GM23338 (cell line): ENCODE measurements at regions not wholly inside any gene's neighbourhood (a gene's known extent, or its start where the extent isn't known, plus 50 kb on each side); places are given as distances from the start of the nearest gene placed in this dataset.

Experiments
- ATAC-seq: fragments of 200-7000 bp; cut with Tn5 transposase; 3 replicates; pipeline ENCODE4 v1.9.1; 2020
- DNase-seq: peaks from one replicate; pipeline ENCODE4 v3.0.0-alpha.2; 2015; ENCODE audit warnings: low spot score
- H2AFZ ChIP-seq: fragments of 200-600 bp; sonication (generic); 2 replicates; pipeline ENCODE4 v1.8.0; 2016; ENCODE audit warnings: antibody characterized with exemption, mild to moderate bottlenecking, moderate library complexity
- H3F3A ChIP-seq: fragments of 200-600 bp; sonication (generic); replicated peaks from 2 replicates; pipeline ENCODE4 v1.8.0; 2017; ENCODE audit warnings: antibody characterized with exemption, mixed run types, low read depth
- H3K27ac ChIP-seq: fragments of 200-600 bp; sonication (generic); 2 replicates; pipeline ENCODE4 v1.6.1; 2016; ENCODE audit warnings: low read depth
- H3K27me3 ChIP-seq: fragments of 200-600 bp; sonication (generic); 2 replicates; pipeline ENCODE4 v1.8.0; 2016; ENCODE audit warnings: mild to moderate bottlenecking, mixed run types, moderate library complexity; ENCODE audit not compliant: insufficient read depth
- H3K36me3 ChIP-seq: fragments of 200-600 bp; sonication (generic); 2 replicates; pipeline ENCODE4 v1.8.0; 2016; ENCODE audit warnings: mild to moderate bottlenecking; ENCODE audit not compliant: insufficient read depth
- H3K4me1 ChIP-seq: fragments of 200-600 bp; sonication (generic); 2 replicates; pipeline ENCODE4 v1.8.0; 2016; ENCODE audit warnings: mild to moderate bottlenecking, moderate library complexity; ENCODE audit not compliant: insufficient read depth
- H3K4me2 ChIP-seq: fragments of 200-600 bp; sonication (generic); 2 replicates; pipeline ENCODE4 v1.7.1; 2017; ENCODE audit warnings: mixed run types
- H3K4me3 ChIP-seq: fragments of 200-600 bp; sonication (generic); 2 replicates; pipeline ENCODE4 v1.6.1; 2016; ENCODE audit warnings: mixed run types
- H3K79me2 ChIP-seq: fragments of 200-600 bp; sonication (generic); replicated peaks from 2 replicates; pipeline ENCODE4 v1.8.0; 2017; ENCODE audit warnings: mild to moderate bottlenecking; ENCODE audit not compliant: insufficient read depth
- H3K9me2 ChIP-seq: fragments of 200-600 bp; sonication (generic); 2 replicates; pipeline ENCODE4 v1.8.0; 2017; ENCODE audit not compliant: insufficient read depth
- H4K20me1 ChIP-seq: fragments of 200-600 bp; sonication (generic); replicated peaks from 2 replicates; pipeline ENCODE4 v1.8.0; 2017; ENCODE audit warnings: mild to moderate bottlenecking; ENCODE audit not compliant: insufficient read depth
- H3K27ac Mint-ChIP-seq: 2 replicates; pipeline ENCODE4 v1.8.0; 2020; ENCODE audit warnings: inconsistent platforms, mild to moderate bottlenecking, moderate library complexity, mixed read lengths
- H3K27me3 Mint-ChIP-seq: 3 replicates; pipeline ENCODE4 v1.8.0; 2022; ENCODE audit warnings: low read depth, mild to moderate bottlenecking, moderate library complexity, mixed read lengths, inconsistent platforms; ENCODE audit not compliant: insufficient read depth, poor library complexity
- H3K36me3 Mint-ChIP-seq: 3 replicates; pipeline ENCODE4 v1.8.0; 2021; ENCODE audit warnings: low read depth, mild to moderate bottlenecking, inconsistent platforms, moderate library complexity, mixed read lengths
- H3K4me1 Mint-ChIP-seq: 3 replicates; pipeline ENCODE4 v1.8.0; 2020; ENCODE audit warnings: mild to moderate bottlenecking, inconsistent platforms, mixed read lengths
- H3K4me3 Mint-ChIP-seq: 3 replicates; pipeline ENCODE4 v1.8.0; 2021; ENCODE audit warnings: moderate library complexity, mild to moderate bottlenecking, inconsistent platforms, mixed read lengths
- H3K9me3 Mint-ChIP-seq: 3 replicates; pipeline ENCODE4 v1.8.0; 2020; ENCODE audit warnings: moderate library complexity, mild to moderate bottlenecking, inconsistent platforms, mixed read lengths
- EZH2 ChIP-seq: fragments of 200-600 bp; sonication (generic); IDR thresholded peaks from one replicate; pipeline ENCODE4 v1.8.0; 2017; ENCODE audit warnings: antibody characterized with exemption, mild to moderate bottlenecking, low read depth; ENCODE audit not compliant: unreplicated experiment
- JUNB ChIP-seq: IDR thresholded peaks from one replicate; pipeline ENCODE4 v1.6.1; 2016; ENCODE audit warnings: antibody characterized with exemption; ENCODE audit not compliant: unreplicated experiment
- ZNF114 ChIP-seq: fragments of 250-450 bp; sonication (Bioruptor Pico); IDR thresholded peaks from 2 replicates; pipeline ENCODE4 v1.5.0; 2020; ENCODE audit warnings: mild to moderate bottlenecking, moderate library complexity
- ZNF331 ChIP-seq: fragments of 250-450 bp; sonication (Bioruptor Pico); IDR thresholded peaks from 2 replicates; pipeline ENCODE4 v1.5.0; 2020; ENCODE audit warnings: low read depth, mild to moderate bottlenecking, moderate library complexity
- TF ChIP-seq, protein P1 (sequence below): fragments of 250-450 bp; sonication (Bioruptor Pico); IDR thresholded peaks from 2 replicates; pipeline ENCODE4 v1.5.0; 2020; ENCODE audit warnings: mild to moderate bottlenecking, moderate library complexity

DNA sequence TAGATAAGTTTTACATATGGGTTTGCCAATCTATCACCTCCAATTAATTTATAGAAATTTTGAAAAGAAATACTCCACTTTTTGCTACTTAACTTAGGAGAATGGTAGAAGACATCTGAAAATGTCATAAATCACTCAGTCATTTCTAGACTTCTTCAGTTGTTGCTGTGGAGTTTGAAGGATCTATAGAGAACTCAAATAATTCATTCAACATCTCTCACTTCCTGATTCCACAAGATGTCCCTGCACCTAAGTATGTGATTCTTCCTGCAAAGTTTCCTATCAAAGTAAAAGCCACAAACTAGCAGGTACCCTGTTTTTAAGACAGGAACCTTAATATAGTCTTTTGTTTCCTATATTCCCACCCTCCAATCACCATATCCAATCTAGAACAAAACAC lies 297.1 kb upstream of the ATP10B start (continued):
- TF ChIP-seq, protein P1, sequence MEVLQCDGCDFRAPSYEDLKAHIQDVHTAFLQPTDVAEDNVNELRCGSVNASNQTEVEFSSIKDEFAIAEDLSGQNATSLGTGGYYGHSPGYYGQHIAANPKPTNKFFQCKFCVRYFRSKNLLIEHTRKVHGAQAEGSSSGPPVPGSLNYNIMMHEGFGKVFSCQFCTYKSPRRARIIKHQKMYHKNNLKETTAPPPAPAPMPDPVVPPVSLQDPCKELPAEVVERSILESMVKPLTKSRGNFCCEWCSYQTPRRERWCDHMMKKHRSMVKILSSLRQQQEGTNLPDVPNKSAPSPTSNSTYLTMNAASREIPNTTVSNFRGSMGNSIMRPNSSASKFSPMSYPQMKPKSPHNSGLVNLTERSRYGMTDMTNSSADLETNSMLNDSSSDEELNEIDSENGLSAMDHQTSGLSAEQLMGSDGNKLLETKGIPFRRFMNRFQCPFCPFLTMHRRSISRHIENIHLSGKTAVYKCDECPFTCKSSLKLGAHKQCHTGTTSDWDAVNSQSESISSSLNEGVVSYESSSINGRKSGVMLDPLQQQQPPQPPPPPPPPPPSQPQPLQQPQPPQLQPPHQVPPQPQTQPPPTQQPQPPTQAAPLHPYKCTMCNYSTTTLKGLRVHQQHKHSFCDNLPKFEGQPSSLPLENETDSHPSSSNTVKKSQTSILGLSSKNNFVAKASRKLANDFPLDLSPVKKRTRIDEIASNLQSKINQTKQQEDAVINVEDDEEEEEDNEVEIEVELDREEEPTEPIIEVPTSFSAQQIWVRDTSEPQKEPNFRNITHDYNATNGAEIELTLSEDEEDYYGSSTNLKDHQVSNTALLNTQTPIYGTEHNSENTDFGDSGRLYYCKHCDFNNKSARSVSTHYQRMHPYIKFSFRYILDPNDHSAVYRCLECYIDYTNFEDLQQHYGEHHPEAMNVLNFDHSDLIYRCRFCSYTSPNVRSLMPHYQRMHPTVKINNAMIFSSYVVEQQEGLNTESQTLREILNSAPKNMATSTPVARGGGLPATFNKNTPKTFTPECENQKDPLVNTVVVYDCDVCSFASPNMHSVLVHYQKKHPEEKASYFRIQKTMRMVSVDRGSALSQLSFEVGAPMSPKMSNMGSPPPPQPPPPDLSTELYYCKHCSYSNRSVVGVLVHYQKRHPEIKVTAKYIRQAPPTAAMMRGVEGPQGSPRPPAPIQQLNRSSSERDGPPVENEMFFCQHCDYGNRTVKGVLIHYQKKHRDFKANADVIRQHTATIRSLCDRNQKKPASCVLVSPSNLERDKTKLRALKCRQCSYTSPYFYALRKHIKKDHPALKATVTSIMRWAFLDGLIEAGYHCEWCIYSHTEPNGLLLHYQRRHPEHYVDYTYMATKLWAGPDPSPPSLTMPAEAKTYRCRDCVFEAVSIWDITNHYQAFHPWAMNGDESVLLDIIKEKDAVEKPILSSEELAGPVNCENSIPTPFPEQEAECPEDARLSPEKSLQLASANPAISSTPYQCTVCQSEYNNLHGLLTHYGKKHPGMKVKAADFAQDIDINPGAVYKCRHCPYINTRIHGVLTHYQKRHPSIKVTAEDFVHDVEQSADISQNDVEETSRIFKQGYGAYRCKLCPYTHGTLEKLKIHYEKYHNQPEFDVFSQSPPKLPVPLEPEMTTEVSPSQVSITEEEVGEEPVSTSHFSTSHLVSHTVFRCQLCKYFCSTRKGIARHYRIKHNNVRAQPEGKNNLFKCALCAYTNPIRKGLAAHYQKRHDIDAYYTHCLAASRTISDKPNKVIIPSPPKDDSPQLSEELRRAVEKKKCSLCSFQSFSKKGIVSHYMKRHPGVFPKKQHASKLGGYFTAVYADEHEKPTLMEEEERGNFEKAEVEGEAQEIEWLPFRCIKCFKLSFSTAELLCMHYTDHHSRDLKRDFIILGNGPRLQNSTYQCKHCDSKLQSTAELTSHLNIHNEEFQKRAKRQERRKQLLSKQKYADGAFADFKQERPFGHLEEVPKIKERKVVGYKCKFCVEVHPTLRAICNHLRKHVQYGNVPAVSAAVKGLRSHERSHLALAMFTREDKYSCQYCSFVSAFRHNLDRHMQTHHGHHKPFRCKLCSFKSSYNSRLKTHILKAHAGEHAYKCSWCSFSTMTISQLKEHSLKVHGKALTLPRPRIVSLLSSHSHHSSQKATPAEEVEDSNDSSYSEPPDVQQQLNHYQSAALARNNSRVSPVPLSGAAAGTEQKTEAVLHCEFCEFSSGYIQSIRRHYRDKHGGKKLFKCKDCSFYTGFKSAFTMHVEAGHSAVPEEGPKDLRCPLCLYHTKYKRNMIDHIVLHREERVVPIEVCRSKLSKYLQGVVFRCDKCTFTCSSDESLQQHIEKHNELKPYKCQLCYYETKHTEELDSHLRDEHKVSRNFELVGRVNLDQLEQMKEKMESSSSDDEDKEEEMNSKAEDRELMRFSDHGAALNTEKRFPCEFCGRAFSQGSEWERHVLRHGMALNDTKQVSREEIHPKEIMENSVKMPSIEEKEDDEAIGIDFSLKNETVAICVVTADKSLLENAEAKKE (CRISPR knock-in tag): no peak
- TF ChIP-seq ZNF331 (CRISPR knock-in tag): no peak
- TF ChIP-seq ZNF114: no peak
- no peak for TF ChIP-seq JUNB
- TF ChIP-seq EZH2: no peak

DNA sequence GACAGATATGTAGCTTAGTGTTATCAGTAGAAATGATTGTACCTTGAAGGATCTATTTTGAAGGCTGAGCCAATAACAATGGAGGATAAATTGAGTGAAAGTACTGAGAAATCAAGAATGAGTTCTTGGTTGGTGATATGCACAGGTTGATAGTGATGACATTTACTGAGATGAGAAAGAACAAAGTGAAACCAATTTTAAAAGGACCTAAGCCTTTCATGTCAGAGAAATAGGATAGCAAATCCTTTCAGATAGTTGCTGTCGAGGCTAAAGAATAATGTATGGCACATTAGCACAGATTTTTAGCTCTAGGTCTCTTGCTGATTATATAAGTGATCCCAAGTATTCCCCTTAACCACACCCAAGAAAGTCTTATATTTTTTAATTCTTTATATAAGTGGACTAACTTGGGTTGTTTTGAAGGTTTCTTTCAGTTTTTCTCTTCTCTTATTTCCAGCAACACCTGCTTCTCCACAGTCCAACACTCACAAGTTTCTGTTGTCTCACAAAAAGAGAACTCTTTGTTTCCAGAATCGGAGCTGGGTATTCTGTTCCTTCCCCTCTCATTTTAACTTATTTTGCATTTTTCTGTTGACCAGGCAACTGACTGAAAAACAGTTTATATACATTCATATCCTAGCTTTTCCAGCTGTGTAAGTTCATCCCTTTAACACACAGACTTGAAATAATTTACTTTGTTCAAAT lies 286.9 kb upstream of the ATP10B start:
- Mint-ChIP-seq H3K4me3 (no peak overlapping the region), H3K27ac (no peak overlapping the region), H3K27me3 (no peaks in the 10 kb centered on the region), H3K9me3 (peaks cover 3% of the 10 kb centered on the region; the same call in 2 of the 3 replicates), H3K36me3 (no peaks in the 10 kb centered on the region), H3K4me1 (no peaks in the 10 kb centered on the region; the same call in 2 of the 3 replicates)
- Histone ChIP-seq H4K20me1 (no peaks in the 10 kb centered on the region), H3K27ac (no peak overlapping the region), H2AFZ (no peak overlapping the region), H3K4me3 (no peak overlapping the region), H3K4me2 (no peak overlapping the region), H3K79me2 (no peaks in the 10 kb centered on the region), H3K27me3 (no peaks in the 10 kb centered on the region), H3F3A (no peaks in the 10 kb centered on the region), H3K4me1 (no peaks in the 10 kb centered on the region), H3K9me2 (no peaks in the 10 kb centered on the region), H3K36me3 (no peaks in the 10 kb centered on the region)
- DNase-seq (no peak), ATAC-seq (no peak)
- TF ChIP-seq, protein P1 (CRISPR knock-in tag): no peak
